CD4-positive, alpha-beta memory T cell (primary cell): ENCODE measurements at regions not wholly inside any gene's neighbourhood (a gene's known extent, or its start where the extent isn't known, plus 50 kb on each side); places are given as distances from the start of the nearest gene placed in this dataset.

Experiments used
- CTCF ChIA-PET: fragments of 350-600 bp; sonication (Branson Sonifier 250); formaldehyde crosslinking; loops from one replicate; lab custom pipeline; 2021; ENCODE audit warnings: inconsistent platforms; ENCODE audit not compliant: partially characterized antibody; lab: Charles Lee
- POLR2A ChIA-PET: fragments of 350-600 bp; sonication (Branson Sonifier 250); formaldehyde crosslinking; loops from one replicate; lab custom pipeline; 2021; ENCODE audit not compliant: partially characterized antibody; lab: Charles Lee
- DNase-seq, 5 donors: peaks; one replicate each; pipeline versions ENCODE4 v3.0.0 to v3.0.0-alpha.2; 2020 to 2022; ENCODE audit warnings: mixed read lengths in 1 of 5
- H3K27ac ChIP-seq: one replicate; pipeline ENCODE4 v1.7.0; 2013; ENCODE audit warnings: low read depth, low read length
- H3K27me3 ChIP-seq: 2 replicates; pipeline ENCODE4 v1.7.0; 2013; ENCODE audit warnings: mild to moderate bottlenecking, low read length, moderate library complexity; ENCODE audit not compliant: insufficient read depth
- H3K36me3 ChIP-seq: 2 replicates; pipeline ENCODE4 v1.7.0; 2013; ENCODE audit warnings: mild to moderate bottlenecking, low read length, moderate library complexity; ENCODE audit not compliant: insufficient read depth
- H3K4me1 ChIP-seq: 2 replicates; pipeline ENCODE4 v1.7.0; 2013; ENCODE audit warnings: mild to moderate bottlenecking, low read length, moderate library complexity; ENCODE audit not compliant: insufficient read depth
- H3K4me3 ChIP-seq, 2 donors: one replicate each; pipeline ENCODE4 v1.7.0; 2013; ENCODE audit warnings: low read length in 2 of 2, mild to moderate bottlenecking in 1 of 2
- H3K9me3 ChIP-seq, 2 donors: one replicate each; pipeline ENCODE4 v1.7.0; 2013; ENCODE audit warnings: low read length in 2 of 2, control low read depth in 1 of 2; ENCODE audit not compliant: control insufficient read depth in 1 of 2
- H3K27ac Mint-ChIP-seq, 7 donors: one replicate each; pipeline ENCODE4 v1.8.0; 2020 to 2021; ENCODE audit warnings: mixed read lengths in 7 of 7, mild to moderate bottlenecking in 6 of 7, inconsistent platforms in 3 of 7, moderate library complexity in 3 of 7
- H3K27me3 Mint-ChIP-seq, 2 donors: one replicate each; pipeline ENCODE4 v1.8.0; 2020 to 2021; ENCODE audit warnings: mixed read lengths in 2 of 2
- H3K36me3 Mint-ChIP-seq, 2 donors: one replicate each; pipeline ENCODE4 v1.8.0; 2020 to 2021; ENCODE audit warnings: mixed read lengths in 2 of 2, inconsistent platforms in 1 of 2, mild to moderate bottlenecking in 1 of 2
- H3K4me1 Mint-ChIP-seq, 4 donors: one replicate each; pipeline ENCODE4 v1.8.0; 2020 to 2021; ENCODE audit warnings: mixed read lengths in 4 of 4, mild to moderate bottlenecking in 1 of 4
- H3K4me3 Mint-ChIP-seq, 8 donors: one replicate each; pipeline ENCODE4 v1.8.0; 2020 to 2021; ENCODE audit warnings: mixed read lengths in 8 of 8, mild to moderate bottlenecking in 7 of 8, moderate library complexity in 6 of 8, inconsistent platforms in 3 of 8
- H3K9me3 Mint-ChIP-seq, 8 donors: one replicate each; pipeline ENCODE4 v1.8.0; 2020 to 2021; ENCODE audit warnings: mixed read lengths in 8 of 8, mild to moderate bottlenecking in 5 of 8, inconsistent platforms in 3 of 8, moderate library complexity in 1 of 8
- intact Hi-C: fragments of 100-400 bp; cut with micrococcal nuclease; formaldehyde crosslinking; loops from one replicate; pipeline ENCODE4 v1.15.1; 2023

GRCh38 chr17:53687324-53687723, 135.4 kb upstream of the KIF2B start:
- H3K4me1 Mint-ChIP-seq = peaks cover 0 to 2% (median 0%) of the 10 kb centered on the region in 4 donors
- Histone ChIP-seq H3K36me3 (no peaks in the 10 kb centered on the region), H3K4me1 (no peaks in the 10 kb centered on the region), H3K27me3 (no peaks in the 10 kb centered on the region), H3K4me3 (no peak overlapping the region), H3K9me3 (no peaks in the 10 kb centered on the region), H3K27ac (no peak overlapping the region)
- H3K4me3 Mint-ChIP-seq = no peak overlapping the region
- no peak overlapping the region for H3K27ac Mint-ChIP-seq
- H3K9me3 Mint-ChIP-seq = peaks cover 3 to 33% (median 11%) of the 10 kb centered on the region in 8 donors
- DNase-seq = peak in 1 of 5 donors; percentile 31
- CTCF ChIA-PET = no interaction called here
- no peaks in the 10 kb centered on the region for H3K36me3 Mint-ChIP-seq
- H3K27me3 Mint-ChIP-seq = no peaks in the 10 kb centered on the region
- intact Hi-C loops = no loop called here
- POLR2A ChIA-PET = no interaction called here

DNA sequence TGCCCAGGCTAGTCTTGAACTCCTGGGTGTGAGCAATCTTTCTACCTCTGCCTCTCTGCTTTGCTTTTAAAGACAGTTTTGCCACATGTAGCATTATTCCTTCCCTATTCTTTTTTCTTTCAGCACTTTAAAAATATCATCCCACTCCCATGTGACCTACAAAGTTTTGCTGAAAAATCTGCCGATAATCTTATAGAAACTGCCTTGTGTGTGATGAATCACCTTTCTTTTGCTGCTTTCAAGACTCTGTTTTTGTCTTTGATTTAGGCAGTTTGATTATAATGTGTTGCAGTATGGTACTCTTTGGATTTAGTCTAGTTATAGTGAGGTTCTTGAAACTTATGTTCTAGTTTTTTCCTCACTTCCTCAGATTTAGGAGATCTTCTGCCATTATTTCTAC, 142.0 kb upstream of the KIF2B start:
- no peaks in the 10 kb centered on the region for H3K36me3 ChIP-seq
- ChIA-PET CTCF (interaction anchor here (0.7 kb wide), 1 partner anchor 604 kb away, joined by 4 read pairs; no protein-coding TSS in a partner anchor), POLR2A (no interaction called here)
- no peaks in the 10 kb centered on the region for H3K27me3 ChIP-seq
- H3K4me3 Mint-ChIP-seq = no peak overlapping the region
- no peaks in the 10 kb centered on the region for H3K36me3 Mint-ChIP-seq
- H3K9me3 ChIP-seq = no peaks in the 10 kb centered on the region
- H3K27ac ChIP-seq = no peak overlapping the region
- intact Hi-C loops = no loop called here
- H3K4me1 ChIP-seq = no peaks in the 10 kb centered on the region
- peaks cover 4 to 21% (median 9%) of the 10 kb centered on the region in 8 donors for H3K9me3 Mint-ChIP-seq
- H3K27ac Mint-ChIP-seq = no peak overlapping the region
- H3K4me1 Mint-ChIP-seq = no peaks in the 10 kb centered on the region
- DNase-seq = no peak
- no peaks in the 10 kb centered on the region for H3K27me3 Mint-ChIP-seq
- no peak overlapping the region for H3K4me3 ChIP-seq

DNA sequence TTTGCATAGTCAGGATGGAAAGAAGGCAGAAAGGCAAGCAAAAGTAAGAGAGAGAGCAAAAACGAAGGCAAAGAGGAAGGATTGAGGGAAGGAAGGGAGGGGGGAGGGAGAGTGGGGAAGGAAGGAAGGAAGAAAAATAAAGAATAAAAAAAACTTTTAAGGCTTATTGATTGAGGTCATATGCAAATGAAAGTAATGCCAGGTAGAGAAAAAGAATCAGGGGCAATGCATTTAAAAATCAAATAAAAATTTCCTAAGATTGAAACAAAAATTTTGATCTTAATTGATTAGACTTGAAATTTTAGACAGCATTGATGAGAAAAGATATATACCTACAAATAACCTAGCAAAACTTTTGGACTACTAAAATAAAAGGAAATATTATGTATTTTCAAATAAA, 153.9 kb upstream of the KIF2B start:
- Mint-ChIP-seq H3K4me3 (no peak overlapping the region), H3K36me3 (no peaks in the 10 kb centered on the region), H3K27ac (no peak overlapping the region), H3K9me3 (peaks cover 0 to 23% (median 12%) of the 10 kb centered on the region in 8 donors), H3K27me3 (no peaks in the 10 kb centered on the region), H3K4me1 (no peaks in the 10 kb centered on the region)
- CTCF ChIA-PET = no interaction called here
- no peak for DNase-seq
- no peaks in the 10 kb centered on the region for H3K9me3 ChIP-seq
- H3K27ac ChIP-seq = no peak overlapping the region
- no peaks in the 10 kb centered on the region for H3K4me1 ChIP-seq
- no peaks in the 10 kb centered on the region for H3K27me3 ChIP-seq
- POLR2A ChIA-PET = no interaction called here
- H3K36me3 ChIP-seq = no peaks in the 10 kb centered on the region
- H3K4me3 ChIP-seq = no peak overlapping the region
- intact Hi-C loops = no loop called here

DNA sequence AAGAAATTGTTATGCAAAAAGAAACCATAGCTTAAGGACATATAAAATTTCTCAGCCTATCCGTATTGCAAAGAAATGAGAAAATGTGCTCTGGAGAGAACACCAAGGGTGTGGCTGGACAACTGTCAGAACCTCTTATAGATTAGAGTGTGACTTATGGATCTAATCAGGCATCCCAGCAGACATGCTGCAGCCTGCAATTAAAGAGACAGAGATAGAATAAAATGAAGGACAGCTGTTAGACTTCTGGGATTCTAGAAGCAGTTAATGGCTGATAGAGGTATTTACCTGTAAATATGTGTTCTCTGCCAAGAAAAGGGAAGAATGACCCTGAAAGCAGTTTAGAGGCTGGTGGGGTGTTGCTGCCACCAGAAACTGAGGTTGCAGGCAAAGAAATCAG, 160.1 kb upstream of the KIF2B start:
- ChIA-PET POLR2A (no interaction called here), CTCF (no interaction called here)
- no peaks in the 10 kb centered on the region for H3K27me3 Mint-ChIP-seq

GRCh38 chr17:53659181-53659580, 163.5 kb upstream of the KIF2B start:
- Histone ChIP-seq H3K36me3 (no peaks in the 10 kb centered on the region), H3K27me3 (no peaks in the 10 kb centered on the region), H3K4me3 (no peak overlapping the region), H3K9me3 (no peaks in the 10 kb centered on the region), H3K4me1 (no peaks in the 10 kb centered on the region), H3K27ac (no peak overlapping the region)
- ChIA-PET POLR2A (no interaction called here), CTCF (no interaction called here)
- H3K27ac Mint-ChIP-seq = no peak overlapping the region
- no peaks in the 10 kb centered on the region for H3K36me3 Mint-ChIP-seq
- H3K4me3 Mint-ChIP-seq = no peak overlapping the region
- DNase-seq = no peak
- no peaks in the 10 kb centered on the region for H3K4me1 Mint-ChIP-seq
- intact Hi-C loops = no loop called here
- no peaks in the 10 kb centered on the region for H3K27me3 Mint-ChIP-seq
- H3K9me3 Mint-ChIP-seq = peaks cover 0 to 6% (median 2%) of the 10 kb centered on the region in 8 donors

More for the DNA sequence above, 160.1 kb upstream of the KIF2B start:
- Mint-ChIP-seq H3K4me1 (no peaks in the 10 kb centered on the region), H3K4me3 (no peak overlapping the region), H3K27ac (no peak overlapping the region), H3K36me3 (no peaks in the 10 kb centered on the region), H3K9me3 (peaks cover 0 to 16% (median 8%) of the 10 kb centered on the region in 8 donors)
- no peaks in the 10 kb centered on the region for H3K9me3 ChIP-seq
- no peak overlapping the region for H3K4me3 ChIP-seq
- H3K27me3 ChIP-seq = no peaks in the 10 kb centered on the region
- no peak for DNase-seq
- no peaks in the 10 kb centered on the region for H3K4me1 ChIP-seq
- intact Hi-C loops = no loop called here
- H3K36me3 ChIP-seq = no peaks in the 10 kb centered on the region
- no peak overlapping the region for H3K27ac ChIP-seq

DNA sequence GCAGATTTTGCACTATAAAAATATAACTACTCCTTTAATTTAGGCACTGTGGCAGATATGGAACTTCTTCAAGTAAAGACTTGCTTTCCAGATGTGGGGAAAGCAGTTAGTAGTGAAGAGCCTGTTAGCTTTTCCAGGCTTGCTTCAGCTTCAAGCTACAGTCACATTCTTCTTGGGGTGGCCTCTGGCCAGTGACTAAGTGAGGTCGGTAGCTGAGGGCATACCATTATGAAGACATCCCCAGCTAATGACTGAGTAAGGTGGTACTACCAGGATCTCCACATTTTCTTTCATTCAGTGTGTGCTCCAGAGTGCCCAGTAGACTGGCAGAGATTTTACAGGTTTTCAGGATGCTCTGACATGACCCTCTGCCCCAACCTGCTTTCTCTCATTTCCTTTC, 167.1 kb upstream of the KIF2B start:
- CTCF ChIA-PET = no interaction called here
- H3K4me3 ChIP-seq = no peak overlapping the region
- no peaks in the 10 kb centered on the region for H3K27me3 ChIP-seq
- Mint-ChIP-seq H3K27me3 (no peaks in the 10 kb centered on the region), H3K4me3 (no peak overlapping the region), H3K4me1 (no peaks in the 10 kb centered on the region), H3K27ac (no peak overlapping the region), H3K36me3 (no peaks in the 10 kb centered on the region), H3K9me3 (peaks cover 0 to 8% (median under 1%) of the 10 kb centered on the region in 8 donors)
- no peaks in the 10 kb centered on the region for H3K36me3 ChIP-seq
- DNase-seq = no peak
- H3K9me3 ChIP-seq = no peaks in the 10 kb centered on the region
- POLR2A ChIA-PET = no interaction called here
- H3K4me1 ChIP-seq = no peaks in the 10 kb centered on the region
- intact Hi-C loops = no loop called here
- no peak overlapping the region for H3K27ac ChIP-seq

DNA sequence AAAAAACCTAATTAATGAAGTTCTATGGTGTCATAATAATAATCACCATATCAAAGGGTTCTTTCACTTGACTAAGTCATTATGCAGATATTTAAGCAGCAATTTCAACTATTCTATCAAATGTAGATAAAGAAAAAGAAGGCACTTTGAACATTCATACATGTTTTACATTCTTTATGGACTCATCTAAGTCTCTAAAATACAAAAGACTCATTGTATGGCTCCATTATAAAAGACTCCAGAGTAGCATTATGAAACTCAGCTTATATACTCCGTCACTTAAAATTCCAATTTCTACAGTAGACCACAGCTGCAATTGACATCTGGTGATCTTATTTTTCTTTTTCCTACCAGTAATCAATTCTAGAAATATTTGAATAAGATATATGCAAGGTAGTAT, 173.5 kb upstream of the KIF2B start:
- Mint-ChIP-seq H3K9me3 (peaks cover 0 to 19% (median 5%) of the 10 kb centered on the region in 8 donors), H3K36me3 (no peaks in the 10 kb centered on the region), H3K4me1 (no peaks in the 10 kb centered on the region), H3K27ac (no peak overlapping the region), H3K27me3 (no peaks in the 10 kb centered on the region), H3K4me3 (no peak overlapping the region)
- Histone ChIP-seq H3K9me3 (no peaks in the 10 kb centered on the region), H3K4me3 (no peak overlapping the region), H3K27me3 (no peaks in the 10 kb centered on the region), H3K4me1 (no peaks in the 10 kb centered on the region), H3K36me3 (no peaks in the 10 kb centered on the region), H3K27ac (no peak overlapping the region)
- ChIA-PET POLR2A (no interaction called here), CTCF (no interaction called here)
- DNase-seq = no peak
- intact Hi-C loops = no loop called here

GRCh38 chr17:53646835-53647234, 175.9 kb upstream of the KIF2B start:
- Mint-ChIP-seq H3K36me3 (no peaks in the 10 kb centered on the region), H3K9me3 (peaks cover 0 to 13% (median 5%) of the 10 kb centered on the region in 8 donors), H3K27ac (no peak overlapping the region), H3K4me3 (peak overlapping the region in 1 of 8 donors; percentile 15), H3K27me3 (no peaks in the 10 kb centered on the region), H3K4me1 (no peaks in the 10 kb centered on the region)
- H3K27me3 ChIP-seq = no peaks in the 10 kb centered on the region
- POLR2A ChIA-PET = no interaction called here
- no peaks in the 10 kb centered on the region for H3K4me1 ChIP-seq
- DNase-seq = no peak
- CTCF ChIA-PET = no interaction called here
- H3K36me3 ChIP-seq = no peaks in the 10 kb centered on the region
- H3K4me3 ChIP-seq = no peak overlapping the region
- H3K27ac ChIP-seq = no peak overlapping the region
- no peaks in the 10 kb centered on the region for H3K9me3 ChIP-seq
- intact Hi-C loops = no loop called here
